ENCODE measurements at regions not wholly inside any gene's neighbourhood (a gene's known extent, or its start where the extent isn't known, plus 50 kb on each side); places are given as distances from the start of the nearest gene placed in this dataset.

- DNase-seq (ENCODE audit: low read depth in 2 of 3, low spot score in 1 of 3): no peak
Measured at GRCh38 chr5:162323466-162323865, 255.9 kb downstream of the GABRG2 start.

GRCh38 chr5:162324328-162324727 is 256.8 kb downstream of the GABRG2 start:
- DNase-seq (ENCODE audit: low read depth in 2 of 3, low spot score in 1 of 3): no peak

- DNase-seq (ENCODE audit: low read depth in 2 of 3, low spot score in 1 of 3): no peak
Measured at GRCh38 chr5:162325143-162325727, 257.7 kb downstream of the GABRG2 start.

GRCh38 chr5:162334944-162335343 is 267.4 kb downstream of the GABRG2 start:
- DNase-seq (ENCODE audit: low read depth in 2 of 3, low spot score in 1 of 3): no peak

GRCh38 chr5:162360373-162360931 is 292.9 kb downstream of the GABRG2 start:
- no peak for DNase-seq (ENCODE audit: low read depth in 2 of 3, low spot score in 1 of 3)

GRCh38 chr5:162372256-162372655 is 304.7 kb downstream of the GABRG2 start:
- DNase-seq (ENCODE audit: low read depth in 2 of 3, low spot score in 1 of 3): no peak

GRCh38 chr5:162377895-162378294 is 310.3 kb downstream of the GABRG2 start:
- no peak for DNase-seq (ENCODE audit: low read depth in 2 of 3, low spot score in 1 of 3)

GRCh38 chr5:162382839-162383238 is 315.3 kb downstream of the GABRG2 start:
- no peak for DNase-seq (ENCODE audit: low read depth in 2 of 3, low spot score in 1 of 3)

- DNase-seq (ENCODE audit: low read depth in 2 of 3, low spot score in 1 of 3): no peak
Measured at GRCh38 chr5:162384225-162384624, 316.7 kb downstream of the GABRG2 start.

GRCh38 chr5:162391833-162392232 is 324.3 kb downstream of the GABRG2 start:
- DNase-seq (ENCODE audit: low read depth in 2 of 3, low spot score in 1 of 3): no peak

- DNase-seq (ENCODE audit: low read depth in 2 of 3, low spot score in 1 of 3): no peak
Measured at GRCh38 chr5:162392336-162392735, 324.8 kb downstream of the GABRG2 start.

GRCh38 chr5:162393534-162393933 is 326.0 kb downstream of the GABRG2 start:
- no peak for DNase-seq (ENCODE audit: low read depth in 2 of 3, low spot score in 1 of 3)

GRCh38 chr5:162407614-162408013 is 340.0 kb downstream of the GABRG2 start:
- DNase-seq (ENCODE audit: low read depth in 2 of 3, low spot score in 1 of 3): no peak

GRCh38 chr5:162410365-162410764 is 342.8 kb downstream of the GABRG2 start:
- no peak for DNase-seq (ENCODE audit: low read depth in 2 of 3, low spot score in 1 of 3)

GRCh38 chr5:162429142-162429541 is 361.6 kb downstream of the GABRG2 start:
- DNase-seq (ENCODE audit: low read depth in 2 of 3, low spot score in 1 of 3): no peak

GRCh38 chr5:162434281-162434680 is 366.7 kb downstream of the GABRG2 start:
- no peak for DNase-seq (ENCODE audit: low read depth in 2 of 3, low spot score in 1 of 3)

- no peak for DNase-seq (ENCODE audit: low read depth in 2 of 3, low spot score in 1 of 3)
Measured at GRCh38 chr5:162436055-162436454, 368.5 kb downstream of the GABRG2 start.

- no peak for DNase-seq (ENCODE audit: low read depth in 2 of 3, low spot score in 1 of 3)
Measured at GRCh38 chr5:162444129-162444762, 376.7 kb downstream of the GABRG2 start.

- no peak for DNase-seq (ENCODE audit: low read depth in 2 of 3, low spot score in 1 of 3)
Measured at GRCh38 chr5:162456086-162456485, 388.5 kb downstream of the GABRG2 start.

- DNase-seq (ENCODE audit: low read depth in 2 of 3, low spot score in 1 of 3): no peak
Measured at GRCh38 chr5:162466011-162466410, 398.4 kb downstream of the GABRG2 start.

GRCh38 chr5:162473041-162473714 is 405.6 kb downstream of the GABRG2 start:
- DNase-seq (ENCODE audit: low read depth in 2 of 3, low spot score in 1 of 3): no peak

- no peak for DNase-seq (ENCODE audit: low read depth in 2 of 3, low spot score in 1 of 3)
Measured at GRCh38 chr5:162474239-162474638, 406.7 kb downstream of the GABRG2 start.

Measured in stimulated activated CD4-positive, alpha-beta T cell treated with anti-CD3 and anti-CD28 coated beads, Interleukin-12 subunit alpha, Interleukin-12 subunit beta, amount 100 ng/mL, for 48 hours (primary cell).